ENCODE measurements at regions not wholly inside any gene's neighbourhood (a gene's known extent, or its start where the extent isn't known, plus 50 kb on each side); places are given as distances from the start of the nearest gene placed in this dataset.
"Not testable (repeated sequence)": the region's sequence is repeated elsewhere in the genome, so short reads cannot be mapped to it uniquely, and the experiment has no call there.

DNA sequence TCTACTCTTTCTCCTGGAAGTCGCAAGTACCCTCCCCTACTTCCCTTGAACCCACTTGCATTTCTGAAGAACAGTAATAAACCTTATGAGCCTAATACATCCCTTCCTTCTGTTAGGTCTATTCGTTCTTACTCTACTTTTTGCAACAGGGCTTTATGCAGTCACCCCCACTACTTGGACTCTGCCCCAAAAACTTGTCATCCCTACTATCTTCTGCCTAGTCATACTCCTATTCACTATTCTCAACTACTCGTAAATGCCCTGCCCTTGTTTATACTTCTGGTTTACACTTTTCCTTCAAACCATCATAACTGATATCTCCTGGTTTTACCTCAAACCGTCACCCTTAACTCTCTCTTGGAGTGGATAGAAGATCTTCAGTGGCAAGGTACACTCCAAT, 55.2 kb upstream of the SLIT2 start:
- no peak for DNase-seq

DNA sequence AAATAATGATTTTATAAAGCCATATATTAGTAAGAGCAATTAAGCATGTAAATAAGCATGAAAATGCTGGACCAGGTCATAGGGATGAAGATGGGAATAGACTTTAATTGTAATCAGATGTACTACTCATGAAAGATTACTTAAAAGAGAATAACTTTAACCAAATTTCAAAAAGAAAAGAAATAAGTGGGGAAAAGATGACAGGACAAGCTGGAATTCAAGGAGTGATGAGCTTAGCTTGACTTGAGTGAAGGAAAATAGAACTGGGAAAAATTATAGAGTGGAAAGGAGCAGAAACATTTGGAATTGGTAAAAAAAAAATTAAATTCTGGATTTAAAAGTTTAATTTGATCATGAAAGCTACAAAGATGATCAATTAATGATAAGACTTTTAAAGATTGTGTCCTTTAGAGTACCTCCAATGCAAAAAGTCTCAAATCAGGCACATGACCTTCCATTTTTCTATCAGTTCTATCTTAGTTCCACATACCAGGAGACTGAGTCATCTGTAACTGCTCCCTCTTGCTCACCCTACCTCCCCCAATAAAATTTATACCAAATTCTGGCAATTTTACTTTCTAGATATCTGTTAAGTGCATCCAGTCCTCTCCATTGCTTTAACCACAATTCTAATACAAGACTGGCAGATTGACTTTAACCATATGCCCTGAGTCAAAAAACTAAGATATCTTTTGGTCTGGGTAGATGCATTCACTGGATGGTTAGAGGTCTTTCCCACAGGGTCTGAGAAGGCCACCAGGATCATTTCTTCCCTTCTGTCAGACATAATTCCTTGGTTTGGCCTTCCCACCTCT, 56.4 kb upstream of the SLIT2 start:
- no peak for DNase-seq

DNA sequence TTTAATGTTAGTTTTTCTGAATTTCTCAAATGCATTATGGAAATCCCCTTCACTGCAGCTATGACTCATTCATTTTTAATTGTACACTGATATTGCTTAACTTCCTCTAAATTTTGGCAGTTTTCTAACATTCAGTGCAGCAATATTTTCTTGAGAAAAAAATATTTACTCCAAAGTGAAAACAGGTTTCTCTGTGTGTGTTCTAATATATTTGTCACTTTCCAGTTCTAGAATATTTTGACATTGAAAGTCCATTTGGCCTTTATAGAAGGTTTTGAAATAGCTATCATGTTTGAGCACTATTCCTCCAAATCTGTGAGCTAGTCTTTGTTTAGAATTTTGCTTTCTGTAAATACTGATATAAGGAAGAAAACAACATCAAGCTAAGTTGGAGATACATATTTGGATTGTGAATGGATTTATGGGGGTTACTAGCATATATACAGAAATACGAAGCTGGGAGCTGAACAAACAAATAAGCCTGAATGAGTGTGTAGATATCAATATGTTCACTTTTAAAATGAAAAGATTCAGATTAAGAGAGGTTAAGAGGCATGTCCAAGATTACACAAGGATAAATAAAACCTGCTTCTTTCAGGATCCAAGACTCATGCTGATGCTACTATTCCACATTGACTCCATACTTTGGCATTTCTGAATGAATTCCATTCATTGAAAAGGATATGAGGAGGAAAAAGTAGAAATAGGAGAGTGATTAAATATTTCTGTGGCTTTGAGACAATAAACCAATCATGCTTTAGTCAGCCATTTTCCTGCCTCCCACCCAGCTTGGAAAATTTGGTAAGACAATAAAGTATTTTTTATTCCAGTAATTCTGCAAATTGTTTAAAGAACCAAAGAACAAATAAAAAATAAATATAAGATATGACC, 57.3 kb upstream of the SLIT2 start:
- no peak for DNase-seq

DNA sequence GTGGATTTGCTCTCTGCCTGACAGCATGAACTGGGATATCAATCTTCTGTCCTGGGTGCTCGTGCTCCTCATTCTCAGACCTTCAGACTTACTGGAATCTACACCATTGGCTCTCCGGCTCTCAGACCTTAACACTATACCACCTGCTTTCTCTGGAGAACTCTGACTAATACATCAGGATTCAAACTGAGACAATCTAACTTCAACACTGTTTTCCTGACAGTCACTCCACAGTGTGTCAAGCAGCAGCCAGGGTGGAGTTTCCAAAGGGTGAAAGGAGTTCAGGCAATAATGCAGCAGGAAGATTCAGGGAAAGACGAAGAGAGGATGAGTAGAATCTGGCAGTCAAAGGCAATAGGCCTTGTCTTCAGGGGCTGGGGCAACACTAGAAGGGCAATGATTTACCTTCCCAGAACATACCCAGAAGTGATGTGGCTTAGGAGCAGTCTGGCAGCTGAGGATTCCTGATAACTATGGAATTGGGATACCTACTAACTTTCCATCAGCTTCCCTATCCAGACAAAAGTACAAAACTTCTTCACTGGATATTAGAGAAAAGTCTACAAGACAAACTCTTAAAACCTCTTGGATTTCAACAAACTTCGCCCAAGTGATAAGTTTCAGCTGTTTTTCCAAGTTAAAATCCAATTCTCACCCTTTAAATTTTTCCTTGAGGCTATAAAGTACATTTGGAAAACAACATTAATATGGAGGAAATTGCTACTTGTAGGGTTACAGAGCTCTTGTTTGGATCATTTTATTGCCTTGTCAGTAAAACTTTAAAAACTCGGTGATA, 58.4 kb upstream of the SLIT2 start:
- no peak for DNase-seq

DNA sequence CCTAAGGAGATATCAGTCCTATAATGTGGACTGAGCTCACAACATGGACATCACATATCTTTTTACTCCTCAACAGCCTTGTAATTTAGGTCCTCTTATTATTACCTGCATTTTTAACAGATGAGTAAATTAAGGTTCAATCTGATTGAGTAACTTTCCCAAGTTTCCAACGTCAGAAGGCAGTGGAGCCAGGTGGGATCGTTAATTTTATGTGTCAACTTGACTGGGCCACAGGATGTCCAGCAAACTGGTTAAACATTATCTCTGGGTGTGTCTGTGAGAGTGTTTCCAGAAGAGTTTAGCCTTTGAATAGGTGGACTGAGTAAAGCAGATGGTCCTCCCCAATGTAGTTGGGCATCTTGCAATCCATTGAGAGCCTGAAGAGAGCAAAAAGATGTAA, 59.0 kb upstream of the SLIT2 start:
- no peak for DNase-seq

DNA sequence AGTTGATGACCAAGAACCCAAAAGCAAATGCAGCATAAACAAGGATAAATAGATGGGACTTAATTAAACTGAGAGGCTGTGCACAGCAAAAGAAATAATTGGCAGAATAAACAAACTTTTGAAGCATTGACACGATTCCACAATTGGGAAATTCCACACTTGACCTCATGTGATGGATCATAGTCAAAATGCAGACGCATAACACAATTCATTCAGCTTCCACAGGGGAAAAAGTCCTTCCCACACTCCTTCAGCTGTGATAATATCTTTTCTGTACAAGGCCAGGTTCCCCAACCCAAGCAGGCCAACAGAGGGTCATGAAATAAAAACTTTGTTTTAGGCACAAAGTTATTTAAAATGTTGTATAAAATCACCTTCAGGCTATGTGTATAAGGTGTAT, 66.6 kb upstream of the SLIT2 start:
- no peak for DNase-seq

DNA sequence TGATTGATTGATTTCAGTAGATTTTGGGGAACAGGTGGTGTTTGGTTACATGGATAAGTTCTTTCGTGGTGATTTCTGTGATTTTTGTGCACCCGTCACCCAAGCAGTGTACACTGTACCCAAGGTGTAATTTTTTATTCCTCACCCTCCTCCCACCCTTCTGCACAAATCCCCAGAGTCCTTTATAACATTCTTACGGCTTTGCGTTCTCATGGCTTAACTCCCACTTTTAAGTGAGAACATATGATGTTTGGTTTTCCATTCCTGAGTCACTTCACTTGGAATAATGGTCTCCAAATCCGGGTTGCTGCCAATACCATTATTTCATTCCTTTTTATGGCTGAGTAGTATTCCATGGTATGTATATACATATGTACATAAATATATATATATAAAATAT, 68.6 kb upstream of the SLIT2 start:
- DNase-seq: not testable (repeated sequence)

DNA sequence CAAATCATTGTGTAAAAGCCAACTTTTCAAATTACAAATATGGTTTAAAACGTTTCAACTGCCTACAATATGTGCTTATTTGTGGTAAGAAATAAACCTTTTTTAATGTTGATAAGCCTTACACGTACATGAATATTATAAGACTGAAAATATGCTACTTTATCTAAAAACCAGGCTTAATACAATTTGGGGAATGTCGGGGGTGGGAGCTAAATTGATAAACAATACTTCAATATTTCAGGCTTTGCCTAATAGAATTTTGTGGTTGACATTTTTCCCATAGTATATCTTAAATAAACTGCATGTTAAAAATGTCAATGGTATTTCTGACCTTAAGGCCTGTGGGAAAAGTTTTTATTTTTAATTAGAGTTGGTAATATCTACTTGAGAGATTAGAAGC, 69.8 kb upstream of the SLIT2 start:
- no peak for DNase-seq

DNA sequence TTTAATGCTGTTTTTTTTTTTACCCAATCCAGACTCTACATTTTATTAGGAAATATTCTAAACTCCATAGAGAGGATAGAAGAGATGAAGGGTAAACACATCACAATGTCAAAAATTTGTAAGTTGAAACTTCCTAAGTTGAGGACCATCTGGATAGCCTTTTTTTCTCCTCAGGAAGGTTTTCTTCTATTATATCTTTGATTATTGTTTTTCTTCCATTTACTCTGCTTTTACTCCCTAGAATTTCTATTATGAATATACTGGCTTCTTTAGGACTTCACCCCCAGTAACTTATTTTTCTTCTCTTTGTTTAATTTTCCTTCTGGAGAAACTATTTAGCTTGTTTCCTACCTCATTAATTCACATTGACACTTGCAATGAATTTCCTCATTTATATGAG, 71.2 kb upstream of the SLIT2 start:
- no peak for DNase-seq

DNA sequence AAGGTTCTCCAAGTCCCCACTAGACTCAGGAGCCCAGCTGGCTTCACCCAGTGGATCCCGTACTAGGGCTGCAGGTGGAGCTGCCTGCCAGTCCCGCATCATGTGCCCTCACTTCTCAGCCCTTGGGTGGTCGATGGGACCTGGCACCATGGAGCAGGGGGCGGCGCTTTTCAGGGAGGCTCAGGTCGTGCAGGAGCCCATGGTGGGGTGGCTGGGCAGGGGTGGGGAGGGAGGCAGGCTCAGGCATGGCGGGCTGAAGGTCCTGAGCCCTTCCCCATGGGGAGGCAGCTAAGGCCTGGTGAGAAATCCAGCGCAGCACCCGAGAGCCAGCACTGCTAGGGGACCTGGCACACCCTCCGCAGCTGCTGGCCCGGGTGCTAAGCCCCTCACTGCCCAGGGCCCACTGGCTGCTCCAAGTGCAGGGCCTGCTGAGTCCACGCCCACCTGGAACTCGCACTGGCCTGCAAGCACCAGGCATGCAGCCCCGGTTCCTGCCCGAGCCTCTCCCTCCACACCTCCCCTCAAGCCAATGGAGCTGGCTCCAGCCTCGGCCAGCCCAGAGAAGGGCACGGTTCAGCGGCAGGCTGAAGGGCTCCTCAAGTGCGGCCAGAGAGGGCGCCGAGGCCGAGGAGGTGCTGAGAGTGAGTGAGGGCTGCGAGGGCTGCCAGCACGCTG, 72.7 kb upstream of the SLIT2 start:
- DNase-seq: no peak

DNA sequence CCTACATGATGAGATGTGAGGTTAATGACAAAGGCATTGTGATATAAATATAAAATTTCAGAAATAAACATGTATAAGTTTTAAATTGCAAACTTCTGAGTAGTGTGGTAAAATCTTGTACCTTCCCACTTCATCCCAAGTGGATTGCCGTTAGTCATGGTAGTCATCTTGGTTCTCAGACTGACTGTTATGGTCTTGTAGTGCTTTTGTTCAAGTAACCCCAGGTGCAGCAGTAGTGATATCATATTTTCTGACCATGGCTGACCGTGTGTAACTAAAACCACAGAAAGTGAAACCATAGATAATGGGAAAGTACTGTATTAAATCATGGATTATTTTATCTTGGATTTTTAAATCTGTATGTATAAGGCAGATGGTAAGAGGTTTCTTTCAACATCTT, 74.8 kb upstream of the SLIT2 start:
- DNase-seq: no peak

DNA sequence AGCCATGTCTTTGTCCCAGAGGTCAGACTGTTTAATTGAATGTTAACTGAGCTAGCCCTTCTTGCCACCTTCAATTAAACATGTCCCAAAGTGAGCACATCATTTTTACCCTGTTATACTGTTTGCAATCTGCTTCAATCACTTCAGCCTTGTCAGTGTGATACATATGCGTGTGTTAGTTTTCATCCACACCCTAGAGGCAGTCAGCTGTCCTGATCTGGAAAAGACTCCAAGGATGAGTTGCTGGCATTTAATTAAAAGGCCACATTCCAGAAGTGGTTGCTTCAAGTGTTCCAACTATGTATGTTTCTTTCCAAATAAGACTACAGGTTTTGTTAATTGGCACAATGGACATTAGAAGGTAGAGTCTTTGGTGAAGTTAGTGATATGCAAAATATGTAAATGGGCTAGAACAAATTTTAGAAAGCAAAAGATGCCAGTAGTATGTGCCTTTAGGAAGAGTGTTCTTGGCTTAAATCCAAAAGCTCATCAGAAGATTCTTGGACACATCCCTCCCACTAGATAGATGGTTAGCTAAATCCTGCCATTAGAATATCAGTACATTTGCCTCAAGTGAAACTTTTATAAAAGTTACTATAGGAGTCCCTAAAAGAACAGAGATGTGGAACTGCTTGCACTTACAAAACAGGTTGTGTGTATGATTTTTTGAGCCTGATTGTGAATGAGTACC, 79.5 kb upstream of the SLIT2 start:
- no peak for DNase-seq

DNA sequence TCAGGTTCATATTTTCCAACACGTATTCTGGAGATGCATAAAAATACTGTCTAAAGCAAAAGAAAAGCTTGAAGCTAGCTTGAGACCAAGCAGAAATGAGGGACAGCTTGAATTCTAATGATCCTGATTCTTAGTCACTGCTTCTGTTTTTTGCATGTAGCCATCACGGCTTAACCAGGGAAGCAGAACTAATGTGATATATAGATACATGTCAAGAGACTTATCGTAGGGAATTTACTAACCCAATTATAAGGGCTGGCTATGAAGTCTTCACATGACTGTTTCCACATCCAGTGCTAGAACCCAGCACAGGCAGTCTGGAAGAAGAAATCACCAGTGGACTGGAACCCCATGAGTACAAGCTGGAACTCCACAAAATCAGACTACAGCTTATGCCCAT, 85.2 kb upstream of the SLIT2 start:
- DNase-seq: no peak

DNA sequence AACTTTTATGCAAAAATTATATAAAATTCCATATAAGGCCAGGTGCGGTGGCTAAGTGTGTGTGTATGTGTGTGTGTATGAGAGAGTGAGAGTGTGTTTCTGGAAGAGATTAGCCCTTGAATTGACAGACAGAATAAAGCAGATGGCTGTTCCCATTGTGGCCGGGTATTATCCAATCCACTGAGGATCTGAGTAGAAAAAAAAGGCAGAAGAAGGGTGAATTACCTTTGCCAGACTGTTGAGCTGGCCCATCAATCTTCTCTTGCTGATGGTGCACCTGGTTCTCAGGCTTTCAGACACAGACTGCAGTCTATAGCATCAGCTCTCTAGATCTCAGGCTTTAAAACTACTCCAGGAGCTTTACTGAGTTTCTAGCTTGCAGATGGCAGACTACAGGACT, 92.2 kb upstream of the SLIT2 start:
- no peak for DNase-seq

DNA sequence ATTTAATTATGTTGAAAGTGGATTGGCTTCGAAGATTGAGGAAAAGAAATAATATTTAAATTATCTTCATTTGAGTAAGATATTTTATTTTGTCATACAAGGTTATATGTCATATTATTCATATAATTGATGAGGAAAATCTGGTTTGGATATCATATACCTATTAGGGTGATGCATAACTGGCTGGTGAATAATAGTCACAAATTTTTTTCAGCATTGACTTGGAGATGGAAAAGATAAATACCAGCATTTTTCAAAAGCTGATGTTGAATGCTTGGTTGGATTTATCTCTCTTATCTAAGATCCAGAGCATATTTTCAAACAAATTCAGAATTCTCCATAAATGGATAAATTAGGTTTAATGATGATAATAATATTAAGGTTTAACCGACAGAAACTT, 93.5 kb upstream of the SLIT2 start:
- DNase-seq: no peak

DNA sequence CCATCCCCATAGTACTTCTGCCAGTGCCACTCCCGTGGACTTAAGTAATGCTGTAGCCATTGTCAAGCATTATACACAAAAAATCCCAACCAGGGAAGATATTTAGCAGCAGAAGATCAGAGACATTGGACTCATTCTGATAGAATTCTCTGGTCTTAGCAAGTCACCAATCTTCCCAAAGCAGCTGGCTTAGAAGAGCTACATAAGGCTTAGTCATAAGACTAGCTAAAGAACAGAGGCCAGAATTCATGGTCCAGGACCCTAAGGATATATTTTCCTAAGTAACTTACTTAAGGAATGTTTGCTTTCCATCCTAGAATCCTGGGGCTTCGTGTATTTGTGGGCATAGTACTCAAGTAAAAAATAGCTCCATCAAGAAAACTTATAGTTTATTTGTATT, 100.3 kb upstream of the SLIT2 start:
- no peak for DNase-seq

DNA sequence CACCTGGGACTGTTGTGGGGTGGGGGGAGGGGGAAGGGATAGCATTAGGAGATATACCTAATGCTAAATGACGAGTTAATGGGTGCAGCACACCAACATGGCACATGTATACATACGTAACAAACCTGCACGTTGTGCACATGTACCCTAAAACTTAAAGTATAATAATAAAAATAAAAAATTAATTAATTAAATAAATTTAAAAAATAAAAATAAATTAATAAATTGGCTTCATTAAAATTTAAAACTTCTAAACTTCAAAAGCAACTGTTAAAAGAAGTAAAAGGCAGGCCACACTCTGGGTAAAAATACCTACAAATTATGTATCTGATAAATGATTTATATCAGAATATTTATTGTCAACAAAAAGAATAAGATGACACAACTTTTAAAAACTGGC, 102.6 kb upstream of the SLIT2 start:
- DNase-seq: not testable (repeated sequence)

DNA sequence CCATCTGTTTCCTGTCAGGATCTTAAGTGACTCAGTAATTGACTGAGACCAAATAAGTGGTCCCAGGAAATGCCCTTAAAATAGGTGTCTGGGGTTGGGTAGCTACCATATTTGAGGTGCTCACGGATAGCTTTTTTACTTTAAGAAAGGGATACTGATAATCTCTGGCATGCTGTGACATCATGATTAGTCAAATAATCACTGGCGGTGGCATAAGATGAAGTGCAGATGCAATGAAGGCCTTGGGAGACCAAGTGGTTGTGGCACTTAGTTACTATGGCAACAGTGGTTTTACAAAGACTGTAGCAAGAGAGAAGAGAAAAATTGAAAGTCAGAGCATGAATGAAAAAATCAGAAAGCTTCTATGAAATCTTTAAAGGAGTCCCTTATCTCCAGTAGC, 114.5 kb upstream of the SLIT2 start:
- DNase-seq: no peak

DNA sequence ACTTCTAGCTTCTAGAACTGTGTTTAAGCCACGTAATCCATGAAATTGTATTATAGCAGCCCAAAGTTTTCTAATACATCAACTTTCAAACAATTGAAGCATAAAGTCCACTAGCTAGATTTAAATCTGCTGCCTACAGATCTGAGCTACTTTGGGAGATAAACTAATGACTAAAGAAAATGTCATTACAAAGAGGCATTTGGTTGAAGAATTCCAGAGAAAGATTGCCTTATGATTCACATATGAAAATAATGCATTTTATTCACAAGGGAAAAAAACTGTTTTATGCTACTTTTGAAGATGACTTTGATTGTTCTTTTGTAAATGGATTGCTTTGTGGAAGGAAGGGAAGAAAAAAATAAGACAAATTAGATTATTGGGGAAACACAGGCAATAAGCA, 124.1 kb upstream of the SLIT2 start:
- no peak for DNase-seq

DNA sequence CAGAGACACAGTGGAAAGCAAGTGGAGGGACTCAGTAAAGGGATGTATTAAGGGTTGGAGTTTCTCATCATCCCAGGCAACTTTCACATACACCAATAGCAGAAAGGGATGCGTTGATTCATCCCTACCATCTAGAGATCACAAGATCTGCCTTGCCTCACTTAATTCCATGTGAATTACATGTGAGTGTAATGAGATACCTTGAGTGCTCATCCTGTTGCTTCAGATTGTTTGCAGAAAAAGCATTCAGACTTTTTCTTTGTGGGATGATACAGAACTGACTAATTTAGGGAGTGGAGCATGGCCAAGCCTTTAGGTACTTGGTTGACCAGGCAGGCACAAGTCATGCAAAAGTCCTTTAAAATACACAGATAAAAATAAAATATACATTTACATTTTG, 124.8 kb upstream of the SLIT2 start:
- no peak for DNase-seq

DNA sequence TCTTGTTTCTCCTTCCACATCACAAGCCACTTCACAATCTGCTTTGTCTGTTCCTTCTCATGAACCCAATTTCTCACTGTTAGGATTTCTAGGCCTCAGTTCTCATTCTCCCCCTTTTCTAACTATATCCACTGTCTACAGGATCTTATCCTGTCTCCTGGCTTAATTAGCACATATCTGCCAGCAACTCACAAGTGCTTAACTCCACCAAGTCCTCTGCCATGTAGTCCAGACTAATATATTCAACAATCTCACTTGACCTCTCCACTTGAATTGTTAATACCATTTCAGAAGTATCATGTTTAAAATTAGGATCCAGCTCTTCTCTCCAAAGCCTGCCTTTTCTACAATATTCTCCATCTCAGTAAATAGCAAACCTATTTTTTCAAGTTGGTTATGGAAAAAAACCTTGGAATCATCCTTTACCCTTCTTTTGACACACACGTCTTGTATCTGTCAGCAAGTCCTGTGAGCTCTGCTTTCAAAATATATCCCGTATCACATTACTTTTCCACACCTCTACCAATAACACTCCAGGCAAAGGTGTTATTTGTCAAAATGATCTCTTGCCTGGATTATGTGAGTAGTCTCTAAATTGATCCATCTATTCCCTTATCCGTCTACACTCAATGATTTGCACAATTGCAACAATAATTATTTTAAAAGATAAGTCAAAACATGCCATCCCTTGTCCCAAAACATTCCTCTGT, 127.2 kb upstream of the SLIT2 start:
- no peak for DNase-seq

Data from DMS 273 treated with DMSO at 0.1 percent for 48 hours (cell line).